ENCODE measurements at regions not wholly inside any gene's neighbourhood (a gene's known extent, or its start where the extent isn't known, plus 50 kb on each side); places are given as distances from the start of the nearest gene placed in this dataset.
A peak's percentile ranks its signal among the peaks of the same experiment; 100 is the strongest.
"Not testable (repeated sequence)": the region's sequence is repeated elsewhere in the genome, so short reads cannot be mapped to it uniquely, and the experiment has no call there.

DNA sequence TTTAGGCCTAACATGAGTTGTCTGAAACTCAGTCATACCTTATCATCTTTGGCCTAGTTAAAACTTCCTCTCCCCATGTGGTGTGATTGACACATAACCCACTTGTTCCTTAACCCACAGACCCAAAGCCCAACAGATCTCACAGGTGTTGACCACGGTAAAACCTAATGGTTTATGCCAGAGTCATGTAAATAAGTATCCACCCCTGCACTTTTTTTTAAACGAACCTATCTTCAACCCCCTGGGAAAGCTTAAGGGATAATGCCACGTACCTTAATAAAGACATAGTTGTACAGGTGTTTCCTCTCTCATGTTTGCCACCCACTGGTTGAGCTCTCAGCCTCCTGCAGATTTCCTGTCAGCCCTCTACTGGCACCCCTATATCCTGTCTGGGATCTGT, 709.3 kb upstream of the CCDC179 start:
- peak; percentile 53 for DNase-seq

DNA sequence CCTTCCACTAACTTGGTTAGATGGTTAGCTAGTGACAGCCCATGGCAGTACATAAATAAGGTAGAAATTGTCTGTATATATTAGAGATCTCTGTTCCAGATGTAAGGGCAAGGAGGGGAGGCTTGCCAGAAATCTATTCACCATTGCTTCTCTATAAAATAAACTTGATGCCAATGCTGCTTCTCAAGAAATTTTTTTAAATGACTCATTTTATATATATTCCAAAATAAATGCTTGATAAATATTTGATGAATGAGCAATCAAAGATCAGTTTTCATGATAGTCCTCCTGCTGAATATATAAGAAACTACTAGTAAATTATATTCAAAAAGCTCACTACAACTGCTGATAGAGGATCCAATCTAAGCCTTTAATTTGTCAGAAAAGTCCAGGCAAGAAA, 710.6 kb upstream of the CCDC179 start:
- no peak for DNase-seq

DNA sequence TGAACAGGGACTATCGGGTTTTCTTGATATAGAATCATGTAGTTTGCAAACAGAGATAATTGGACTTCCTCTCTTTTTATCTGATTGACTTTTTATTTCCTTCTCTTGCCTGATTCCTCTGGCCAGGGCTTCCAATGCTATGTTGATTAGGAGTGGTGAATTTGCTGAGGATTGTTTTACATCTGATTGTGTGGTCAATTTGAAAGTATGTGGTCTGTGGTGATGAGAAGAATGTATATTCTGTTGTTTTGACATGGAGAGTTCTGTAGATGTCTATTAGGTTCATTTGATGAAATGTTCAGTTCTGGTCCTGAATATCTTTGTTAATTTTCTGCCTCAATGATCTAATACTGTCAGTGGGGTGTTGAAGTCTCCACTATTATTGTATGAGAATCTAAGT, 713.2 kb upstream of the CCDC179 start:
- no peak for DNase-seq

DNA sequence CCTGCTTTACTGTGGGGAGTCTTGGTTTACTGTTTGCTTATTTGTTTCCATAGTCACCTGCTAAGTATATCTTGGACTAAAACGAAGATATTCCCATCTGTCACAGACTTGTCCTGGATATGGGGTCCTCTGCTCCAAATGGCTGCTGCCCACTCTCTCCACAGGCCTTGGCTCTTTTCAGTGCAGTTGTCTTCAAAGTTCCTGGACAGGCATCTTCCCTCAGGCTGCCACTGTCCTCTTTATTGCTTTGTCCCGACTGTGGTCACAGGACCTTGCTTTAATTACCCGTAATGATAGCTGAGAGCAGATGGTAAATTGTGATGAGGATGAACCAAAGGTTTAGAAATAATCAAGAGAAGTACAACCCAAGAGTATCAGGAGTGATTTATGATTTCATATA, 713.9 kb upstream of the CCDC179 start:
- DNase-seq, result no peak

DNA sequence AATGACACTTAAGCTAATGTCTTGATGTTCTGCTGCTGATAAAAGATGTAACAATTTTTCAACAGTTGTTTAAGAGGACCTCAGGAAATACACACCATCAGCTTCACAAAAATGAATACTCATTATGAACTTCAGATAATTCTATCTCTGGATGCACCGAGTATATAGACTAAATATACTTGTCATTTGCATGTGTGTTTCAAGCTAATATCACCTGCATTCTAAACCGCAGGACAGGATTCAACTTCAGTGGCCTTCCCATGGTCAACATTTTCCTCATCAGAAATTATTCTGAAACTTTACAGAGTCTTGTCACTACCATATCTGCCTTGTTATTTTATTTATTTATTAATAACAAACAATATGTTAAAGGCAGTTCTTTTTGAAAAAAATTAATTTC, 717.0 kb upstream of the CCDC179 start:
- DNase-seq, result no peak

DNA sequence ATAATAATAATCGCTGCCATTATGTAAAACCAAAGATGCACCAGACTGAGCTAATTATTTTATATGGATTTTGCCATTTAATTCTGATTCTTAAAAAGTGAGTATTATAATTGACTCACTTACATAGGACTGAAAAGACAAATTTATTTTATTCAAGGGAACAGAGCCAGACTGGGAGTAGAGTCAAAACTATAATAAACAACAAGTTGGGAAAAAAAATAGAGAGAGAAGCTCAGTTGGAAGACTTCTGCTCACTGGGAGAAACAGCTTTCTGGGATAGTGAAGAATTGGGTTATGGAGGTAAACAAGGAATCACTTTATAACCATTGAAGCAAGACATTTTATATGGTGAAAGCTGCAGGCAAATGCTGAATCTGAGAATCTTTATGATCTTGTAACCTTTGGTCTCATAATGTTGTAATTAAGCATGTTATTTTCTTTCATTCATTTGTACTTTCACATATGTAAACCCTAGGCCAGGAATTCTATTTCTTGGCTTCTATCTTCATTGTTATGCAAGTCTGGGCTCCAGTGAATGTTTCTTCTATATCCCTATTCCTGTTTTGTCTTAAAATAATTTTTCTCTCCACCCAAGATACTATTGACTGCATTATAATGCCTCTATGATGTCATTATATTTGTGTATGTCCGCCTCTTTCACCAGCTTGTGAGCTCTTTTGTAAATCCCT, 725.3 kb upstream of the CCDC179 start:
- DNase-seq, result no peak

DNA sequence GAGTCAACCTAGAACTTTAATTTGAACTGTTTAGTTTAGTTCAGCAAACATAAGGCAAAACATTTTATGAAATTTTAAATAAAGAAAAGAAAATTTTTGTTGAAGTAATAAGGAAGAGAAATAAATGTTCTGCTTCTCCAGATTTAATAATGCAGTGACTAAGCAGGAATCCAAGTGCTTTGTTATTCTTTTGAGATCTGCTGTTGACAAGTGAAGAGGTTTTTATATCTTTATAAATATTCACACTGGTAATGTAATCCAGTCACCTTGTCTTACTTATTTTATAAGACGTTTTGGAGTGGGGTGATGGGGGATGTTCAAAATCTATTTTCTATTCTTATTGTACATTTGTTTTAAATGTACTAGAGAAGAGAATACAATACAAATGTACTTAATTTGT, 725.9 kb upstream of the CCDC179 start:
- no peak for DNase-seq

DNA sequence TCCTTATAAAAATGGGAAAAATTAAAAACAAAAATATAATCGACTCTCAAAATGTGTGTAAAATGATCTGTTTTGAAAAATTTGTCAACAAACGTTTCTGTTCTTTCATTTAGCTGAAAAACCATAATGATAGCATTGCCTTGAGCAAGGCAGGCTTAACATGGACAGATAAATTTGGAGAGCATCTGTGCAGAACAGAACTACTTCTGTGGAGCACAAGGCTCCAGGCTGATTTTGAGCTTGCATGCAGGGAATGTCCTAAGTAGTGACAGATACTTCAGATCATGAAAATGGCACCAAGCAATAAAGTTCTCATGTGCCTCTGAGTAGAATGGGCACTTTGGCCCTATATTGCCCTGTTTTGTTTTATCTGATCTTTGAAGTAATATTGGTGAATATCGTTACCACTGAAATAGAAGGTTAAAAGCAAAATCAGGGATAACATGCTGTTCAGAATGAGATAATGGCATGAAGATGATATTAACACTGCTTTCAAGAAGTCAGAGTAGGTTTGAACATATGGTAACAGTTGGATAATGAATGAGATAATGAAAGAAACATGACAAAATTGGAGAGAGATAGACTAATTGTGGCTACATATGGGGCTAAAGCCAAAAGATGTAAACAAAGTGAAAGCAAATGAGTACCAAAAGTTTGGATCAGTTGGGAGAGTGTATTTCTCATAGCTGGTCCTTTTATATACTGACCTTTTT, 730.5 kb upstream of the CCDC179 start:
- DNase-seq, result no peak

DNA sequence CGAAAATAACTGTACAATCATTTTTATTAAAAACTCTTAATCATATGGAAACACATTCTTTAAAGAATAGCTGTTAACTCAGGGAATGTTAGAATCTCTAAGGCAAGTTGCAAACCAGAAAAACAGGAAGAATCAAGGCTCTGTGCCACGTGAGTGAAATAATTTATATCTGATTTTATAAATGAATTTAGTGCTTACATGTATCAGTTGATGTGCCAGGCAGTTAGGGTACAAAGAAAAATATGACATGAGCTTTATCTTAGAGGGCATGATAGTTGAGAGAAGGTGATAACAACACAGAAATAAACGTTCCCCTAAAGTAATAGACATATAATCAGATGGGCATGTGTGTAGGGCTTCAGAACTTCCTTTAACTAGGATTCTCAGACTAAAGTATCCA, 734.5 kb upstream of the CCDC179 start:
- DNase-seq, result no peak

DNA sequence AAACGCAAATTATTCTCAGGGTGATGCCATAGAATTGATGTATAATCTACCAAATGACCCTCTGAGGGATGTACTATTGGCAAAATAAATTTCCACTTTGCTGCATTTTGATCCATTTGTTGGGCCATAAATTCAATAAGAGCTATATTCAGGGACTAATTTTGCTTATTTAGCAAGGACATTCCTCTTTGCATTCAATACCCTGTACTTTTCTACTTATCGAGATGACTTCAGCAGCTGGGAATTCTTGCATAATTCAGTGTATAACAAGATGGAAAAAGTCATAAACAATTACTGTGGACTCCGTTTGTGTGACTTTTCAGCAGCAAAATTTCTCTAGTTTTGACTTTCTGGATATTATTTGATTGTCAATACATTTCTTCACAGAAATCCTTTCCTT, 744.7 kb upstream of the CCDC179 start:
- DNase-seq, result no peak

DNA sequence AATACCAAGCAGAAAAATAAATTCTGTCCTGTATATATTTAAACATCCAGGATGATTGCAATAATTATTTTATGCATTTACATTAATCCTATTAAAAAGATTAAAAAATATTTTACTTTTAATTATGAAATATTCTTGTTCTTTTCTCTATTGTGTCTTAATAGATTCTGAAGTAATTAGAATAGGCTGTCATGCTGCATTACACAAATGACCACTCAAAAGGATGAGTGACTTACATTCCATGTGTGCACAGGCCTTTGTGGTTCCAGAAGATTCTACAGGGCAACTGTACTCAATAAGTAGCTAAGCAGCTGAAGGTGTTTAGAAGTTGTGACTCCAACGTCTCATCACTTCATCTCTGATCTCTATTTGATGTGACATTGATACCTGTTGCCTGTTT, 745.9 kb upstream of the CCDC179 start:
- DNase-seq, result no peak

DNA sequence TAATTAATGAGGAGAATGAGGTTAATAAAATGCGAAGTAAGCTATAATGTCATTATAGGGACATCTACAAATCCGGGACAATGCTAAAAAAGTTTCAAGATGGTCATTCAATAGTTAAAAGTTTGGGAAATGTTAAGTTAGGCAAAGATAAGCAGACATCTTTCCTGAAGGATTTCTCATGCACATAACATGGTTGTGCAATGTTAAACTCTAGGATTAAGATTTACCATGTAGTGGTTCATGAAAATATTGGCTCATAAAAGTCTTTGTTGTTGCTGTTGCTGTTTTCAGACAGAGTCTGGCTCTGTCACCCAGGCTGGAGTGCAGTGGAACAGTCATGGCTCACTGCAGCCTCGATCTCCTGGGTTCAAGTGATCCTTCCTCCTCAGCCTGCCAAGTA, 751.5 kb upstream of the CCDC179 start:
- no peak for DNase-seq

DNA sequence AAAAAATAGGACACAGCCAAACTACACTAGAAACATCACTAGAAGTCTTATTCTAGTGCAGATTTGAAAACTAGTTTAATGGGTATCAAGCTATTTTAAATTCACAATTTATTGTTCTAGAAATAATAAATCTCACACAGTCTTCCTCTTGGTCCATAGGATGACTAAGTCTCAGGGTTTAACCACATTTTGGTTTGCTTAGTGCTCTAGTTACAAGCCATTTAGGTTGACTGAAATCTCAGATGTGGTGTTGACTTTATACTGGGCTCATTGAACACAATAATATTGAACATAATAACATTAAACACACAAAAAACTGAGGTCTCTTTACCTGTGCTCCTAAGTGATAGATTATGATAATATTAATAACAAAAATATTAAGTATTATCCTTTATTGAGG, 760.3 kb upstream of the CCDC179 start:
- no peak for DNase-seq

DNA sequence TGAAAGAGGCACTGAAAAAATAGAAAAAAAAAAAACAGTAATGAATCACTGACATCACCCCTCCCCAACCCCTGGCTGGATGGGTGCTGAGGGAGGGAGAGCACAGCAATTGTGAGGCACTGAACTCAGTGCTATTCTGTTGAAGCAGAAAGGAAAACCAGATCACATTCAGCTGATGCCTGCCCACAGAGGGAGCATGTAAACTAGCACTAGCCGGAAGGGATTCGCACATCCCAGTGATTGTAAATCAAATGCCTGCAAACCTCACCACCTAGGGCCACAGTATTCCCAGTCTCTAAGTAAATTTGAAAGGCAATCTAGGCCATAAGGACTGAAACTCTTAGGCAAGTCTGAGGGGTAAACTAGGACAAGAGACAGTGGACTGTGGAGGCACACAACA, 772.0 kb upstream of the CCDC179 start:
- DNase-seq, result no peak

DNA sequence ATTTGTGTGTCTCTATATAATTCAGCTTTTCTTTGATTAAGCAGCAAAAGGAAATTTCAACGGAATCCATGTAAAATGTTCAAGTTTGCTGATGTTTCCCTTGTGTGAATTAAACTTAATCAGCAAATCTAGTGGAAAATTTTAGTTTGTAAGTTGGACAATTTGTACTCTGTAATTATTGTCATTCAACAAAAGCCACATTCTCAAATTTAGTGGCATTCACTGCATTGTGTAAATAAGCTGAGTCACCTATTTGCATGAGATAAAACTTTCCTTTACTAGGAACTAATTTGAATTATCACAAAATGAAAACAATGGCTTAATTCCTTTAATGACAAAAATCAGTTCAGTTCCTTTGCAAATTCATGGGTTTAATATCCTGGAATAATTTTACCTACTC, 784.2 kb upstream of the CCDC179 start:
- no peak for DNase-seq

DNA sequence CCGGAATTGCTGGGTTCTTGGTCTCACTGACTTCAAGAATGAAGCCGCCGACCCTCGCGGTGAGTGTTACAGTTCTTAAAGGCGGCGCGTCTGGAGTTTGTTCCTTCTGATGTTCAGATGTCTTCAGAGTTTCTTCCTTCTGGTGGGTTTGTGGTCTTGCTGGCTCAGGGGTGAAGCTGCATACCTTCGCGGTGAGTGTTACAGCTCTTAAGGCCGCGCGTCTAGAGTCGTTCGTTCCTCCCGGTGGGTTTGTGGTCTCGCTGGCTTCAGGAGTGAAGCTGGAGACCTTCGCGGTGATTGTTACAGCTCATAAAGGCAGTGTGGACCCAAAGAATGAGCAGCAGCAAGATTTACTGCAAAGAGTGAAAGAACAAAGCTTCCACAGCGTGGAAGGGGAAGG, 792.1 kb upstream of the CCDC179 start:
- DNase-seq, result not testable (repeated sequence)

DNA sequence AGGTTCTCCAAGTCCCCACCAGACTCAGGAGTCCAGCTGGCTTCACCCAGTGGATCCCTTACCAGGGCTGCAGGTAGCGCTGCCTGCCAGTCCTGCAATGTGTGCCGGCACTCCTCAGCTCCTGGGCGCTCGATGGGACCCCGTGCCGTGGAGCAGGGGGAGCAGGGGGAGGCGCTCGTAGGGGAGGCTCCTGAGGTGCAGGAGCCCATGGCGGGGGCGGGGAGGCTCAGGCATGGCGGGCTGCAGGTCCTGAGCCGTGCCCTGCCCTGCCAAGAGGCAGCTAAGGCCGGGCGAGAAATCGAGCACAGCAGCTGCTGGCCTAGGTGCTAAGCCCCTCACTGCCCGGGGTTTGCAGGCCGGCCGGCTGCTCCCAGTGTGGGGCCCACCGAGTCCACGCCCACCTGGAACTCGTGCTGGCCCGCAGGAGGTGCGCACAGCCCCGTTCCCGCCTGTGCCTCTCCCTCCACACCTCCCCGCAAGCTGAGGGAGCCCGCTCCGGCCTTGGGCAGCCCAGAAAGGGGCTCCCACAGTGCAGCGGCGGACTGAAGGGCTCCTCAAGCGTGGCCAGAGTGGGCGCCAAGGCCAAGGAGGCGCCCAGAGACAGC, 792.9 kb upstream of the CCDC179 start:
- no peak for DNase-seq

DNA sequence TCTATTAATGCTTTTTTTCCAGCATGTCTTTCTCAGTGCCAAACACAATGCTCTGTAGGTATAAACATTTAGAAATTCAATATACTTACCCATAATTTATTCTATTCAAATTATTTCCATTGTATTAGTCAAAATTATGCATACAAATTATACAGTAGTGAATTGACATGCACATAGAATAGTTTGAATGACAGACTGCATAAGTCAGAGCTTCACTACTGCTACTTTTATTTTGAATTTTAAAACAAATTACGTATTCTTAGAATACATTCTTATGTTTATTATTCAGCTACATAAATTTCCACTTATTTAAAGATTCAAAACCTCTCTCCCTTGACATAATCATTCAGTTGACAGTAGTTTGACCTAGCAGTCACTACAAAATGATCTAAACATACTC, 808.0 kb upstream of the CCDC179 start:
- DNase-seq, result no peak

DNA sequence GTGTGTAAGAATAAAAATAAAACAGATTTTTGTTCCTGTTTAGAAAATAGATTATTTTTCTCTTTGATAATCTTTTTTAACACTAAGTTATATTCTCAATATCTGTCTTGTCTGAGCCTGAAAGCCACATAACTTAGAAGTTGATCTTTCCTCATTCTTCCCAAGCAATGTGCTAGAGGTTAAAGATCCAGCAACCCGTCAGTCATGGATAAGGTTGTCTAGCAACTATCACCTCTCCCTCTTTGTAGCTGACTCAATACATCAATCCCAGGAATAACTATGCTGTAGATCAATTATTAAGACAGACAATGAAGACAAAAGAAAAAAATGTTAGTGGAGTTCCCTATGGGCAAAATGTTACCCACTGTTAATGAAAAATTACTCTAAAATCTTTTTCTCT, 813.1 kb upstream of the CCDC179 start:
- DNase-seq, result no peak

DNA sequence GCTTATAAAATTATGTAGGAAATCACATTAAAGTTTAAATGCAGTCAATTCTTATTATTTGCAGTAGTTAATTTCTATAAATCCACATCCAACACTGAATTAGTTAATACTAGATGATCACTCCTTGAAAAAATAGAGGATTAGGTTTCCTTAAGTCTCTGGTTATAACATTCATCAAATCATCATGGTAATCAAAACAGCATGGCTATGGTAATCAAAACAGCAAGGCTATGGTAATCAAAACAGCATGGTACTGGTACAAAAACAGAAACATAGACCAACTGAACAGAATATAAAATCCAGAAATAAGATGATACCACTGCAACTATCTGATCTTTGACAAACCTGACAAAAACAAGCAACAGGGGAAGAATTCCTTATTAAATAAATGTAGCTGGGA, 814.6 kb upstream of the CCDC179 start:
- no peak for DNase-seq

DNA sequence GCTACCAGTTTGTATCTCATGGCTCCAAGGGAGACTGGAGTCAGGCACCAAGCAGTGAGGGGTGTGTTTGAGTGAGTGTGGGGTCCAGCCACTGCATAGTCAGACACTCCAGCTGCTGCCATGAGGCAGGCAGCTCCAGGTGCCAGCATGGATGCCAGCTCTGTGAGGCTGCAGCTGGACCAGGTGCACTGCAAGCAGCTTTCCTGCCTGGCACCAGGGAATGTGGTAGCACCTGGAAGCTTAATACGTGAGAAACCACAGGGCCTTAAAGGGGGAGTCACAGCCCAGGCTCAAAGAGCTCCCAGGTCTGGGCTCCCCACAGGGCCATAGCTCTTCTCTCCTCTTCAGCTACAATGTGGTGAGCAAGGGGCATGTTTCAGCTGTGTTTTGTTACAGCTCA, 817.8 kb upstream of the LUZP2 start:
- no peak for DNase-seq

DNA sequence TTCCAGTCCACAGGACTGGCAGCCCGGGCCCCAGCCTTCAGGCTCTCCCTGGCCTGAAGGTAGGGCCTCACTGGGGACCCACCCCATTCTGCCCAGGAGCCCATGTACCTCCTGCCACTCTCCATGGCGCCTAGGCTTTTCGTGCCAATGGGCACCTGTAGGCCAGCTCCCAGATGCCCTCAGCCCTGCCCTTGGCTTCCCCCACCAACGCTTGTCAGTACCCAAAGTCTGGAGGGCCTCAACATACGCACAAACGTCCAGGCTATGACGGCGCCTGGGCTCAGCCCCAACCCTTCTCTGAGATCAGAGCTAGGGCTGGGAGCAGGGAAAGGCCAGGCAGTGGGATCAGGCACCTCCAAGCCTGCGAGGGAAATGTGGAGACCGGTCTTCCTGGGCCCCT, 816.9 kb upstream of the LUZP2 start:
- DNase-seq, result no peak

DNA sequence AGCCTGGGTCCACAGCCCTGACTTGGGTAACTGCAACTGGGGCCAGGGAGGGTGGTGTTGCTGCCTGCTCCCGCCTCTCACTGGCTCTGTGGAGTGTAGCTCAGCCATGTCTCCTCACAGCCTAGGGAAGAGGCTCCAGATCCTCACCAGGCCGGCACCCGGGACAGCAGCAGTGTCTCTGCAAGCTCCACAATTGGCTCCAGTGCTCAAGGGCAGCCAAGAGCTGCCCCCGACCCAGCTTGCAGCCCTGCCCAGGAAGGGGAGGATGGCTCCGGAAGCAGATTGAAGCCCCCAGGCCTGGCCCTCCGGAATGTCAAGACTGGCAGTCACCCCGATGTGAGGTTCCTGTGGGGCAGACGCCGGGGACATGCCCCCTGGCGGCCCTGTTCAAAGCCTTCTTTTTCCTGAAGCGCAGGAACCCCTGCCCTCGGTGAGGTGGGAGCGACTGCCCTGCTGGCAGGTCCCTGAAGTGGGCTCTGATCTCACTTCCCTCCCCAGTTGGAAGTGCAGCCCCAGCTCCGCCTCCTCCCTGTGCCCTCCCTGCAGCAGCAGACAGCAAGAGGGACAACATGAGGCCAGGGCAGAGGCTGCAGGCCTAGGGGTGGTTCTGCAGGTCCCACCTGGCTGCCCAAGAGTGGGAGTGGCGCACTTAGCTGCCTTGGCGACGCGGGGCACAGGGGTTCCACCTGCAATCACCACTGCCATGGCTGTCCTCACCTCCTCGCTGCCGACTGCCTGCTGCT, 816.2 kb upstream of the LUZP2 start:
- no peak for DNase-seq

DNA sequence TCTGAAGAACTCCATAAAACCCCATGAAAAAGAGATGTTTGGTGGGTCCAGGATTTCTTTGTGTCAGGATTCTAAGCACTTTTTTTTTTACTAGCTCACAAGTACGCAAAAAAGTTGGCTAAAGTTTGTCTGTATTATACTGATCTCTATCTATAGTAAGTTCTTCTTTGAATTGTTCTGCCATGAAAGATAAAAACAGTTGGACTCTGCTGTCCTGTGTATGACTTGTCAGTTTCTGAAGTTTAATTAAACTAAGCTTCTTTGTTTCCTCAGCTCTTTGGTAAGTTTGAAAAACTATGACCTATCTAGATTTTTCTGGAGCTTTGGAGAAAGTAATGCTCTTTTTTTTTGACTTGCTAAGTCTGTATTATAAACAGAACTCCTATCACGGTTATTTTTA, 812.2 kb upstream of the LUZP2 start:
- DNase-seq, result no peak
